HG03025 (cell line): ENCODE measurements at regions not wholly inside any gene's neighbourhood (a gene's known extent, or its start where the extent isn't known, plus 50 kb on each side); places are given as distances from the start of the nearest gene placed in this dataset.
"Not testable (repeated sequence)": the region's sequence is repeated elsewhere in the genome, so short reads cannot be mapped to it uniquely, and the experiment has no call there.

ENCODE experiments used
- ATAC-seq: cut with Tn5 transposase; IDR thresholded peaks from one replicate; pipeline ENCODE4 v1.9.1; 2021; ENCODE audit warnings: mild to moderate bottlenecking, moderate library complexity; ENCODE audit not compliant: unreplicated experiment, low FRiP score

GRCh38 chr10:3892440-3893425, 107.7 kb upstream of the KLF6 start:
- ATAC-seq, result no peak

- no peak for ATAC-seq
These were observed 106.4 kb upstream of the KLF6 start for GRCh38 chr10:3891396-3891795.

- ATAC-seq, result no peak
These were observed 105.8 kb upstream of the KLF6 start for GRCh38 chr10:3890602-3891352.

- no peak for ATAC-seq
These were observed 105.0 kb upstream of the KLF6 start for GRCh38 chr10:3889961-3890522.

GRCh38 chr10:3887885-3888476, 103.0 kb upstream of the KLF6 start:
- ATAC-seq, result no peak

GRCh38 chr10:3887404-3887803, 102.4 kb upstream of the KLF6 start:
- no peak for ATAC-seq

GRCh38 chr10:3886641-3887251, 101.7 kb upstream of the KLF6 start:
- no peak for ATAC-seq

- ATAC-seq, result no peak
These were observed 101.2 kb upstream of the KLF6 start for GRCh38 chr10:3886191-3886590.

GRCh38 chr10:3882855-3883254, 97.8 kb upstream of the KLF6 start:
- ATAC-seq, result no peak

GRCh38 chr10:3881622-3882021, 96.6 kb upstream of the KLF6 start:
- no peak for ATAC-seq

- no peak for ATAC-seq
These were observed 94.1 kb upstream of the KLF6 start for GRCh38 chr10:3879073-3879472.

- no peak for ATAC-seq
These were observed 92.4 kb upstream of the KLF6 start for GRCh38 chr10:3877211-3878000.

- no peak for ATAC-seq
These were observed 91.4 kb upstream of the KLF6 start for GRCh38 chr10:3876350-3876962.

- ATAC-seq, result no peak
These were observed 90.8 kb upstream of the KLF6 start for GRCh38 chr10:3875842-3876235.

- peak; percentile 71 for ATAC-seq
These were observed 90.2 kb upstream of the KLF6 start for GRCh38 chr10:3874990-3875841.

- ATAC-seq, result not testable (repeated sequence)
These were observed 89.6 kb upstream of the KLF6 start for GRCh38 chr10:3874610-3874989.

GRCh38 chr10:3873728-3874461, 88.9 kb upstream of the KLF6 start:
- ATAC-seq, result peak; percentile 56
